SKM-1 treated with dmso at 0.1 percent for 144 hours (cell line): ENCODE measurements at regions not wholly inside any gene's neighbourhood (a gene's known extent, or its start where the extent isn't known, plus 50 kb on each side); places are given as distances from the start of the nearest gene placed in this dataset.
A peak's percentile ranks its signal among the peaks of the same experiment; 100 is the strongest.
"Not testable (repeated sequence)": the region's sequence is repeated elsewhere in the genome, so short reads cannot be mapped to it uniquely, and the experiment has no call there.

Source experiments
- DNase-seq: peaks from one replicate; lab custom pipeline; 2025; ENCODE audit not compliant: unreplicated experiment; lab: John Stamatoyannopoulos, UW

GRCh38 chr1:46878173-46878782 lies 63.0 kb downstream of the CYP4A11 start:
- DNase-seq = peak; percentile 27

GRCh38 chr1:46876093-46876492 lies 65.2 kb downstream of the CYP4A11 start:
- not testable (repeated sequence) for DNase-seq
